ENCODE measurements at regions not wholly inside any gene's neighbourhood (a gene's known extent, or its start where the extent isn't known, plus 50 kb on each side); places are given as distances from the start of the nearest gene placed in this dataset.
"Not testable (repeated sequence)": the region's sequence is repeated elsewhere in the genome, so short reads cannot be mapped to it uniquely, and the experiment has no call there.

DNA sequence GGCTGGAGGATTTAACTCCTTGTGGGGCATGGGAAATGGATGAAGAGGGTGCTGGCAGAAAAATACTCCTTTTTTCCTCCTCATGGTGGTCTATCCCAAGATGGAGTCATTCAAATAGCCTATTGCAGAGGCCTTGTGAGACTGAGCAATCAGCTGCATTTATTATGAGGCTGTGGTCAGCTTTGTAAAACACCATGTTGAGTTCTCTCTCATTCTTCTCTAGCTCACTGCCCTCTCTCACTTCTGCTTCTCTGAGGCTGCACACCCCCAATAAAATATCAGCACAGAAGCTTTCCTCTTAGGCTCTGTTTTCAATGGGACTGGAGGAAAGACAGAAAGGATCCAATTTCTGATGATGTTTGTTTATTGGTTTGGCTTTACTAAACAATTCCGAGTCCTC lies 467.1 kb downstream of the ADCYAP1 start:
- H3K27ac ChIP-seq (ENCODE audit: low read length): no peak overlapping the region
- TF ChIP-seq EZH2phosphoT487 (IDR thresholded peaks at IDR 0.05; ENCODE audit: low read length): no peak
- H3K4me1 ChIP-seq (ENCODE audit: low read length): no peaks in the 10 kb centered on the region
- H3K9me2 ChIP-seq (replicated peaks; ENCODE audit: insufficient read depth, low read length): no peaks in the 10 kb centered on the region
- no peaks in the 10 kb centered on the region for H4K20me1 ChIP-seq (ENCODE audit: insufficient read depth, low read length)
- no peaks in the 10 kb centered on the region for H3K36me3 ChIP-seq (replicated peaks; ENCODE audit: insufficient read depth, low read length)
- no peak overlapping the region for H2AFZ ChIP-seq (ENCODE audit: low read length)
- H3K27me3 ChIP-seq (replicated peaks; ENCODE audit: insufficient read depth, low read length): no peaks in the 10 kb centered on the region
- no peak overlapping the region for H3K9ac ChIP-seq (ENCODE audit: low read length)
- no peaks in the 10 kb centered on the region for H3K79me2 ChIP-seq (ENCODE audit: low read length)
- no peaks in the 10 kb centered on the region for H3F3A ChIP-seq (ENCODE audit: insufficient read depth, low read length)
- H3K4me2 ChIP-seq (ENCODE audit: low read depth, low read length): no peak overlapping the region
- no peaks in the 10 kb centered on the region for H3K9me3 ChIP-seq (replicated peaks; ENCODE audit: insufficient read depth, low read length)
- no peak overlapping the region for H3K4me3 ChIP-seq (ENCODE audit: low read length)
- DNase-seq: no peak

- Histone ChIP-seq H3F3A (ENCODE audit: insufficient read depth, low read length) (no peaks in the 10 kb centered on the region), H3K27ac (ENCODE audit: low read length) (no peak overlapping the region)
These were observed 478.8 kb downstream of the ADCYAP1 start for GRCh38 chr18:1383465-1383864.

DNA sequence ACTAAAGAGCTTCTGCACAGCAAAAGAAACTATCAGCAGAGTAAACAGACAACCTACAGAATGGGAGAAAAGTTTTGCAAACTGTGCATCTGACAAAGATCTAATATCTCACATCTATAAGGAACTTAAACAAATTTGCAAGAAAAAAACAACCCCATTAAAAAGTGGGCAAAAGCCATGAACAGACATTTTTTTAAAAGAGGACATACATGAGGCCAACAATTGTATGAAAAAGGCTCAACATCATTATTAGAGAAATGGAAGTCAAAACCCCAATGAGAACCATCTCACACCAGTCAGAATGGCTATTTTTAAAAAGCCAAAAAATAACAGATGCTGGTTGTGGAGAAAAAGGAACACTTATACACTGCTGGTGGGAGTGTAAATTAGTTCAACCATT lies 483.8 kb downstream of the ADCYAP1 start:
- DNase-seq; H3K27me3 ChIP-seq (replicated peaks; ENCODE audit: insufficient read depth, low read length); H3K9me2 ChIP-seq (replicated peaks; ENCODE audit: insufficient read depth, low read length); H3K9me3 ChIP-seq (replicated peaks; ENCODE audit: insufficient read depth, low read length); H2AFZ ChIP-seq (ENCODE audit: low read length); H3F3A ChIP-seq (ENCODE audit: insufficient read depth, low read length); H3K79me2 ChIP-seq (ENCODE audit: low read length); H3K4me1 ChIP-seq (ENCODE audit: low read length); H3K36me3 ChIP-seq (replicated peaks; ENCODE audit: insufficient read depth, low read length); H3K4me3 ChIP-seq (ENCODE audit: low read length); H3K4me2 ChIP-seq (ENCODE audit: low read depth, low read length); H4K20me1 ChIP-seq (ENCODE audit: insufficient read depth, low read length); H3K27ac ChIP-seq (ENCODE audit: low read length); H3K9ac ChIP-seq (ENCODE audit: low read length): not testable (repeated sequence)

More at GRCh38 chr18:1383465-1383864, 478.8 kb downstream of the ADCYAP1 start:
- Histone ChIP-seq H3K36me3 (replicated peaks; ENCODE audit: insufficient read depth, low read length) (no peaks in the 10 kb centered on the region), H3K4me2 (ENCODE audit: low read depth, low read length) (no peak overlapping the region), H3K4me3 (ENCODE audit: low read length) (no peak overlapping the region), H3K9me3 (replicated peaks; ENCODE audit: insufficient read depth, low read length) (no peaks in the 10 kb centered on the region), H3K4me1 (ENCODE audit: low read length) (no peaks in the 10 kb centered on the region), H3K27me3 (replicated peaks; ENCODE audit: insufficient read depth, low read length) (no peaks in the 10 kb centered on the region), H3K9me2 (replicated peaks; ENCODE audit: insufficient read depth, low read length) (no peaks in the 10 kb centered on the region), H3K79me2 (ENCODE audit: low read length) (no peaks in the 10 kb centered on the region), H4K20me1 (ENCODE audit: insufficient read depth, low read length) (no peaks in the 10 kb centered on the region), H3K9ac (ENCODE audit: low read length) (no peak overlapping the region), H2AFZ (ENCODE audit: low read length) (no peak overlapping the region)
- DNase-seq: no peak
- TF ChIP-seq EZH2 (optimal IDR thresholded peaks at IDR 0.05; ENCODE audit: low read depth, low read length): no peak
- no peak for TF ChIP-seq EZH2phosphoT487 (IDR thresholded peaks at IDR 0.05; ENCODE audit: low read length)
- TF ChIP-seq, protein P1, sequence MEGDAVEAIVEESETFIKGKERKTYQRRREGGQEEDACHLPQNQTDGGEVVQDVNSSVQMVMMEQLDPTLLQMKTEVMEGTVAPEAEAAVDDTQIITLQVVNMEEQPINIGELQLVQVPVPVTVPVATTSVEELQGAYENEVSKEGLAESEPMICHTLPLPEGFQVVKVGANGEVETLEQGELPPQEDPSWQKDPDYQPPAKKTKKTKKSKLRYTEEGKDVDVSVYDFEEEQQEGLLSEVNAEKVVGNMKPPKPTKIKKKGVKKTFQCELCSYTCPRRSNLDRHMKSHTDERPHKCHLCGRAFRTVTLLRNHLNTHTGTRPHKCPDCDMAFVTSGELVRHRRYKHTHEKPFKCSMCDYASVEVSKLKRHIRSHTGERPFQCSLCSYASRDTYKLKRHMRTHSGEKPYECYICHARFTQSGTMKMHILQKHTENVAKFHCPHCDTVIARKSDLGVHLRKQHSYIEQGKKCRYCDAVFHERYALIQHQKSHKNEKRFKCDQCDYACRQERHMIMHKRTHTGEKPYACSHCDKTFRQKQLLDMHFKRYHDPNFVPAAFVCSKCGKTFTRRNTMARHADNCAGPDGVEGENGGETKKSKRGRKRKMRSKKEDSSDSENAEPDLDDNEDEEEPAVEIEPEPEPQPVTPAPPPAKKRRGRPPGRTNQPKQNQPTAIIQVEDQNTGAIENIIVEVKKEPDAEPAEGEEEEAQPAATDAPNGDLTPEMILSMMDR (IDR thresholded peaks at IDR 0.05; ENCODE audit: low read length): no peak

DNA sequence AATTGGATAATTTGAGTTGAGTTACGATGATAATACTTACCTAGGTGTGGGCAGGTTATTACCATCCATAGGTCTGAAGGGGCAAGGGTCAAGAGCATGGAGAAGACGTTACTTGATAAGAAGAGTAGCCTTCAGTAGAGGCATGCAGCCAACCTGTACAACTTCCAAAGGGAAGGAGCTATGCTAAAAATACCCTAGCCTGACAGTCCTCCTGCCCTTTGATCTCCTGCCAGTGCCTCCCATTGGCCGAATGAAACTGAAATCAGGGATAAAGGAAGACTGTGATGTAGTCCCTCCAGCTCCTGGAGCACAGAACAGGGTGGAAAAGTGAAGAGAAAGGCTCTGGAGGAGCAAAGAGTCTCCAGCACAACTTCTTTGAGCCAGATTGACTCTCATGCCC lies 487.4 kb downstream of the ADCYAP1 start:
- H3K4me1 ChIP-seq (ENCODE audit: low read length): no peaks in the 10 kb centered on the region
- H3K4me3 ChIP-seq (ENCODE audit: low read length): no peak overlapping the region
- no peaks in the 10 kb centered on the region for H3K9me2 ChIP-seq (replicated peaks; ENCODE audit: insufficient read depth, low read length)
- H3K79me2 ChIP-seq (ENCODE audit: low read length): no peaks in the 10 kb centered on the region
- no peaks in the 10 kb centered on the region for H3K27me3 ChIP-seq (replicated peaks; ENCODE audit: insufficient read depth, low read length)
- no peak overlapping the region for H2AFZ ChIP-seq (ENCODE audit: low read length)
- H3K27ac ChIP-seq (ENCODE audit: low read length): no peak overlapping the region
- no peak overlapping the region for H3K9ac ChIP-seq (ENCODE audit: low read length)
- no peaks in the 10 kb centered on the region for H3K36me3 ChIP-seq (replicated peaks; ENCODE audit: insufficient read depth, low read length)
- H3K4me2 ChIP-seq (ENCODE audit: low read depth, low read length): no peak overlapping the region
- H3F3A ChIP-seq (ENCODE audit: insufficient read depth, low read length): no peaks in the 10 kb centered on the region
- no peak for DNase-seq
- TF ChIP-seq EZH2 (optimal IDR thresholded peaks at IDR 0.05; ENCODE audit: low read depth, low read length): no peak
- TF ChIP-seq EZH2phosphoT487 (IDR thresholded peaks at IDR 0.05; ENCODE audit: low read length): no peak
- TF ChIP-seq, protein P1 (IDR thresholded peaks at IDR 0.05; ENCODE audit: low read length): no peak
- H4K20me1 ChIP-seq (ENCODE audit: insufficient read depth, low read length): no peaks in the 10 kb centered on the region
- H3K9me3 ChIP-seq (replicated peaks; ENCODE audit: insufficient read depth, low read length): no peaks in the 10 kb centered on the region
